ENCODE measurements at regions not wholly inside any gene's neighbourhood (a gene's known extent, or its start where the extent isn't known, plus 50 kb on each side); places are given as distances from the start of the nearest gene placed in this dataset.

- TF ChIP-seq, protein P1, sequence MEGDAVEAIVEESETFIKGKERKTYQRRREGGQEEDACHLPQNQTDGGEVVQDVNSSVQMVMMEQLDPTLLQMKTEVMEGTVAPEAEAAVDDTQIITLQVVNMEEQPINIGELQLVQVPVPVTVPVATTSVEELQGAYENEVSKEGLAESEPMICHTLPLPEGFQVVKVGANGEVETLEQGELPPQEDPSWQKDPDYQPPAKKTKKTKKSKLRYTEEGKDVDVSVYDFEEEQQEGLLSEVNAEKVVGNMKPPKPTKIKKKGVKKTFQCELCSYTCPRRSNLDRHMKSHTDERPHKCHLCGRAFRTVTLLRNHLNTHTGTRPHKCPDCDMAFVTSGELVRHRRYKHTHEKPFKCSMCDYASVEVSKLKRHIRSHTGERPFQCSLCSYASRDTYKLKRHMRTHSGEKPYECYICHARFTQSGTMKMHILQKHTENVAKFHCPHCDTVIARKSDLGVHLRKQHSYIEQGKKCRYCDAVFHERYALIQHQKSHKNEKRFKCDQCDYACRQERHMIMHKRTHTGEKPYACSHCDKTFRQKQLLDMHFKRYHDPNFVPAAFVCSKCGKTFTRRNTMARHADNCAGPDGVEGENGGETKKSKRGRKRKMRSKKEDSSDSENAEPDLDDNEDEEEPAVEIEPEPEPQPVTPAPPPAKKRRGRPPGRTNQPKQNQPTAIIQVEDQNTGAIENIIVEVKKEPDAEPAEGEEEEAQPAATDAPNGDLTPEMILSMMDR (IDR thresholded peaks at IDR 0.05) = no peak
- no peak for TF ChIP-seq EZH2phosphoT487 (IDR thresholded peaks at IDR 0.05)
Observed at GRCh38 chr20:51287628-51288413, 254.7 kb downstream of the NFATC2 start.
